Raji (cell line): ENCODE measurements at regions not wholly inside any gene's neighbourhood (a gene's known extent, or its start where the extent isn't known, plus 50 kb on each side); places are given as distances from the start of the nearest gene placed in this dataset.

Experiments
- POLR2A ChIP-seq: IDR thresholded peaks from 2 replicates; pipeline ENCODE4 v1.6.1; 2011; ENCODE audit warnings: low read depth, low read length, control low read depth; ENCODE audit not compliant: insufficient read depth

GRCh38 chr5:124061663-124062062 lies 549.7 kb downstream of the CSNK1G3 start:
- TF ChIP-seq POLR2A = no peak

- TF ChIP-seq POLR2A = no peak
These were observed 549.1 kb downstream of the CSNK1G3 start for GRCh38 chr5:124061068-124061430.

DNA sequence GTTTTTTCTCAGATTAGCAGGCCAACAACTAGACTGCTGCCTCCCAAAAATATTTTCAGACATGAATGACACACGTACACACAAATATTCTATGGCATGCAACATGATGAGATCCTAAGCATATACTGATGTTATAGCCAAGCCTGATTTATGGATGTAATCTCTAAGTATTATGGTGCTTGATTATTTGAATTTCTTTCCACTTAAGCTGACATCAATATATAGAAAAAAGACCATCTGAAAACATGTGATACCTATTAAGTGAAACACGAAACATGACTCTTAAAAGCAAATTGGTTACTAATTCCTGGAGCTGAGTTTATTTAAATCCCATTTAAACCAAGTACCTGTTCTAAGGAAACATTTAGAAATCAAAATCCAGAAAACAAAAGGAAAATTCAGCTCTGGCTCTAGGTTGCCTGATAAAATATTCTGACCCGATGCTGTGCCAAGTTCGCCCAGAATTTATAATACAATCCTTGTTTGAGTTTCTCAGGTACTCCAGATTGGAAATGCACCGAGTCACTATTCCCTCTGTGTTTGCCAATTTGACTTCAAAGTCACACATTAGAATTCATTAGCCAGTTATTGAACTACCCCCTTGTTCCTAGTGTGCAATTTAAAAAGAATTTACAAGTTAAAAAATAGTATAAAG lies 548.6 kb downstream of the CSNK1G3 start:
- no peak for TF ChIP-seq POLR2A

- no peak for TF ChIP-seq POLR2A
These were observed 548.0 kb downstream of the CSNK1G3 start for GRCh38 chr5:124060011-124060410.

GRCh38 chr5:124059200-124059599 lies 547.2 kb downstream of the CSNK1G3 start:
- no peak for TF ChIP-seq POLR2A

GRCh38 chr5:124057724-124058231 lies 545.8 kb downstream of the CSNK1G3 start:
- no peak for TF ChIP-seq POLR2A

DNA sequence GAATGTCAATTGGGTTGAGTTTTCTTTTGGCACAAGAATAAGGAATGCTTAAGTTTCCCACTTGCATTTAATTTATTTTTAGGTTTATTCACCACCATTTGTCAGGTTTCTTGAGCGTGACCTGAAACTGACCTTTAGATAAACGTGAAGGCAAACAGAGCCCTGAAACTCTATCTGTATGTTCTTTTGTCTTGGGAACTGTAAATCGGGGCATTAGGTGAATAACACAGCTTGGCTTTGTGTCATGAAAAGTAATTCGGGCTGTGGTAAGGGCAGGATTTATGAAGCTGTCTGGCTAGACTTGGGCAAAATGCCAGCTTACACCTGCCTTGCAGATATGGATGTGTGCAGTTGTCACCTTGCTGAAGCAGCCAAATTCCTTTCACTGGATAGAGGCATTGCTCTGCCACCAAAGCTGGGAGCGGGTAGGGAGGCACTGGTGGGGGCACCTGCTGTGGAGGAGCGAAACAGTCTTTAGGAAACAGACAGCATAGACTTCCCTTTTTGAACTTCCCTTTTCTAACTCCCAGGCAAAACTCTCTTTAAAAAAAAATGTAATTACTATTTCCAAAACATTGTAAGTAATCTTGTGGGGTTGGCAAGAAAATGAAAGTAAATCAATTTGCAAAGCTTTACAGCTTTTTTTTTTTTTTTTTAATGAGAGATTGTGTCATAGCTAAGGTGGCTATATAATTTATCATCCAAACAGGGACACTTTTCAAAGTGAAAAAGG lies 545.2 kb downstream of the CSNK1G3 start:
- TF ChIP-seq POLR2A = no peak

DNA sequence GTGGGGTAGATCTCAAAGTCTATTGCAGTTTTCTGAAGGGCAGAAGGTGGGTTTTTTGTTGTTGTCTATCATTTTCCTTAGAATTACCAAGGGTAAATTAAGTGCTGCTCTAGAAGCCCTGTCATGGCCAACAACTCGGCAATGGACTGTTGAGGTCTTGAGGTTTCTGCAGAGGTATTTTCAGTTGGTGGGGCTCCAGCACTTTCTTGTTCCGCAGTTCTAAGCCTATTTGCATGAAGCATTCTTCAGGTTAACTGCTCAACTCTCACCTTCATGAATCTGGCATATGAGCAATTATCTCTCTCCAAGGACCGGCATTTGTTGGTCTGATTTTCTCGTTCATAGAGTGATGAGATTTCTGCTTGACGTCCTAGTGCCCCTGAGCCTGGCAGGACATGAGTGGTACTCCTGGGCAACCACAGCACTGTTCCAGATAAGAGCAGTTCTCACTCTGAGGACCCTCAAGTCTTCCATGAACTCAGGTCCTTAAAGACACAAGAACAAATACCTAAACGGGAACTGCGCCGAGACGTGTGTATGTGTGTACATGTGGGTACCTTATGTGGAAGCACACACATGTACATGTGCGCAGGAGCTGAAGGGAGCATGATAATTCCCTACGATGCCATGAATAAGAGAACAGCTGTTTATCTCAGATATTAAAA lies 544.5 kb downstream of the CSNK1G3 start:
- TF ChIP-seq POLR2A = no peak

DNA sequence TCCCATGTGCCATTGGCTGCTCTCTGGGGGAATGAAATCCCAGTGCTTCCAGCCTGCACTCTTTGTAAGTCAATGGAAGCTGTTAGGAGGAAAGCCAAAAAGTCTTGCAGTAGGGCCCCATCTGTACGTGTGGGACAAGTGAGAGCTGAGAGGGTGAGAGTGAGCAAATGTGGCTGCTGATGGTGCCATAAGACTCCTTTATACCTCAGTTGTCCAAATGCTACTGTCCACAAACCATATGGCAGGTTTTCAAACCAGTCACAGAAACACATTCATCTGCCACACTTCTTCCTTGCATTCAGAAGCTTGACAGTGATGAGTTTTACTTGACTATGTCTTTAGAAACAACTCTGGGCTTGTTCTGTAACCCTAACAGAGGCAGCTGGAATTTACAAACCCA lies 543.8 kb downstream of the CSNK1G3 start:
- TF ChIP-seq POLR2A = no peak

DNA sequence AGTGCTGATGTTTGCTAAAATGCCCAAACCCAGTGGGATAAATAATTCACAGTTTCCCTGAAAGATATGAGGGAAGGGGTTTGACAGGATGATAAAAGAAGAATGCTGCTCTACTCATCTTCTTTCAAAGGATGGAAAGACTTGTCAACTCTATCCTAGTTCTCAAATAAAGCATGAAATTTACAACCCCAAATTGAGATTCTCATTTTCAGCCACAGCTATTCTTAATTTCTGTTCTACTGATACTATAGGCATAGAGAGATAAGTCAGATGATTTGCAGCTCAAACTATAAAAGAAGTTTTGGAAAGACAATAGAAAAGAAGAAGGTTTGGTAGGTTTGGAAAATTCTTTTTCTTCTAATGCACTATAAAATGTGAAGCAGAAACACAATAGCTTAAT lies 542.6 kb downstream of the CSNK1G3 start:
- TF ChIP-seq POLR2A = no peak

DNA sequence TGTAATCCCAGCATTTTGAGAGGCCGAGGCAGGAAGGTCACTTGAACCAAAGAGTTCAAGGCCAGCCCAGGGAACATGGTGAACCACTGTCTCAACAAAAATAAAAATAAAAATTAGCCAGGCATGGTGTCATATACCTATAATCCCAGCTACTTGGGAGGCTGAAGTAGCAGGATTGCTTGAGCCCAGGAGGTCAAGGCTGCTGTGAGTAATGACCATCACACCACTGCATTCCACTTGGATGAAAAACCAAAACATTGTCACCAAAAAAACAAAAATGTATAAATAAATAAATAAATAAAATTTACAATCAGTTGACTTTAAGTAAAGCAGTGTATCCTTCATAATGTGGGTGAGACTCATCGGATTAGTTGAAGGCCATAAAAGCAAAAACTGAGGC lies 541.4 kb downstream of the CSNK1G3 start:
- no peak for TF ChIP-seq POLR2A

DNA sequence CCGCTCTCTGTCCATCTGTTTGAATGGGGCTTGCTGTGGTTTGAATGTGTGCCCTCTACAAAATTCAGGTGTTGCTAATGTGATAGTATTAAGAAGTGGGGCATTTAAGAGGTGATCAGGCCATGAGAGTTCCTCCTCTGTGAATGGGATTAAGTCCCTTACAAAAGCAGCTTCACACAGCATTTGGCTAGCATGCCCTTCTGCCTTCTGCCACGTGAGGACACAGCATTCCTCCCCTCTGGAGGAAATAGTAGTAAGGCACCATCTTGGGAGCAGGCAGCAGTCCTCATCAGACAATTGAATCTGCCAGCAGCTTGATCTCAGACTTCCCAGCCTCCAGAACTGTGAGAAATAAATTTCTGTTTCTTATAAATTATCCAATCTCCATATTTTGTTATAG lies 540.2 kb downstream of the CSNK1G3 start:
- no peak for TF ChIP-seq POLR2A

DNA sequence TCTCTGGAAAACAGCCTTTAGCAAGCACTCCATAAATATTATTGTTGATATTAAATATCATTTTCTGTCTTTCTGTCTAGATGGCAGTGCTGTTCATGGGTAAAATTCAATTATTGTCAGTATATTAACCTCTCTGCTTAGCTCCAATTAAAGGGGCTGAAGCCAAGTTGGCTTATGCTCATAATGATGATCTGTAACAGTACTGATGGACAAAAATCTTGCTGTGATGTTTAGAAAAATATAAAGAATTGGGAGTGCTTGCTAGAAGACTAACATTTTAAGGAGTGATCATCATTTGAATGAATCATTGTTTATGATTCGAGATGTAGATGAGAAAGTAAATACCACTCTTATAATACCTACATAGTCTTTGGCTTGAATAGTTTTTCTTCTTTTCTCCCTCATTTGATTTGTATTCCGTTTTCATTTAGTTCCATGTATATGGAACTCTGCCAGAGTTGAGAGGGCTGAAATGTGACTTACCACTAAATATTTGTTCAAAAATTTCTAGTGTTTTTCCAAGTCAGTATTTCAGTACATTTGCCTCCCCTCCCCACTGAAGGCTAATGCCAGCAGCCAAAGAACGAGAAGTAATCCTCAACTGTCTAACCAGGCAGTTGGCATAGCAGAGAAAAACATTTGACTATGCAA lies 538.3 kb downstream of the CSNK1G3 start:
- no peak for TF ChIP-seq POLR2A

GRCh38 chr5:124045412-124045811 lies 533.4 kb downstream of the CSNK1G3 start:
- TF ChIP-seq POLR2A = no peak

GRCh38 chr5:124044613-124045012 lies 532.6 kb downstream of the CSNK1G3 start:
- no peak for TF ChIP-seq POLR2A

- no peak for TF ChIP-seq POLR2A
These were observed 531.5 kb downstream of the CSNK1G3 start for GRCh38 chr5:124043456-124043855.

GRCh38 chr5:124040799-124041198 lies 528.8 kb downstream of the CSNK1G3 start:
- TF ChIP-seq POLR2A = no peak
